Activated naive CD4-positive, alpha-beta T cell treated with Interleukin-2 at 50 U/mL for 16 hours (primary cell): ENCODE measurements at regions not wholly inside any gene's neighbourhood (a gene's known extent, or its start where the extent isn't known, plus 50 kb on each side); places are given as distances from the start of the nearest gene placed in this dataset.

Source experiments
- DNase-seq: peaks from one replicate; pipeline ENCODE4 v3.0.0-alpha.2; 2020

- DNase-seq = no peak
Observed at GRCh38 chr9:1713841-1714240, 301.3 kb upstream of the SMARCA2 start.

- no peak for DNase-seq
Observed at GRCh38 chr9:1717882-1718281, 297.3 kb upstream of the SMARCA2 start.

GRCh38 chr9:1718836-1719235 is 296.3 kb upstream of the SMARCA2 start:
- no peak for DNase-seq

- no peak for DNase-seq
Observed at GRCh38 chr9:1721196-1721595, 294.0 kb upstream of the SMARCA2 start.

GRCh38 chr9:1722404-1722803 is 292.7 kb upstream of the SMARCA2 start:
- no peak for DNase-seq

DNA sequence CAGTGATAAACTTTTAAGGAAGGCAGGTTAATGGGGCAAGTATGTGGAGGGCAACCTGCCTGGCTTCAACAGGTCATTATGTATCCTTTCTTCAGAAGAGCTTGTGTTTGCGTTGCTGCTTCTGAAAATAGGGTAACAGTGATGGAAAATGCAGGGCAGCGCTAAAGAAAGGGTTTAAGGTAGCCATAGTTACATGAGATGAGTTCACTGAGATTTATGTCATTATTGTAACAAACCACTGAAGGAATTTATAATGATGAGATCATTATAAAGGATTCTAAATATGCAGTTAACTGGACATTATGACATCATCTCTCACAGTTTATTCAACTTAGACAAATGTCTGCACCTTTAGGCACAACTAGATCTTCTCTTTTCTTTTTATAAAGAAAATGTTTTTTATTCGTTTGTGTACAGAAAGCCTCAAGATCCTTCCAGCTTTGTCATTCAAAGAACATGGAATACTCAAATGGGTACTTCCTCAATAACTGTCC is 291.6 kb upstream of the SMARCA2 start:
- DNase-seq = no peak

- DNase-seq = no peak
Observed at GRCh38 chr9:1726993-1727759, 288.0 kb upstream of the SMARCA2 start.

DNA sequence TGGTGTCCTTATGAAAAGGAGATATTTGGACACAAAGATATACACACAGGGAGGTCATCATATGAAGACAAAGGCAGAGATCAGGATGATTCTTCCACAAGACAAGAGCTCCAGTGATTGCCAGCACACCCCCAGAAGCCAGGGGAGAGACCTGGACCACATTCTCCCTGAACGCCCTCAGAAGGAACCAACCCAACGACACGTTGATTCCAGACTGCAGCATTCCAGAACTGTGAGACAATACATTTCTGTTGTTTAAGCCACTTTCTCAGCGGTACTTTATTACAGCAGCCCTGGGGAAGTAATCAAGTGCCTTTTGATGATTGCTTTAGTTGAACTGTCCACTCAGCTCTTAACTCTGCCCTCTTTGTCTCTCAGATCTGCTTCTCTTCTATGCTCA is 285.5 kb upstream of the SMARCA2 start:
- DNase-seq = no peak

DNA sequence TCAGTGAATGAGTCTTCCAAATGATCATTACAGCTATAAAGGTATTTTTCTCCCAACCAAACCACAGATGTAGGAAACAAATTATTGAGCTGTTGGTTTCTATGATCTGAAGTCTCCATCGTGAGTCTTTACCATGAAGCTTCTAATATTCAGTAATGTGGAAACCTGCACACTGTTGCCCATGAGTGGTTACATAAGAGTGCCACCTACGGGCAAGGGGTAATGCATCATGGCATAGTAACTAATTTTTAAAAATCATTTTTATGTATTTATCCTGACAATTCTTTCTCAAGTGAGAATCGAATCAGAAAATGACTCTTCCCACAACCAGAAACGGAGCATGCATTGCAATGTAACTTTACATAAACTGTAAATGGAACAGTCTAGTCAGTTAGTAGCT is 282.5 kb upstream of the SMARCA2 start:
- DNase-seq = no peak

DNA sequence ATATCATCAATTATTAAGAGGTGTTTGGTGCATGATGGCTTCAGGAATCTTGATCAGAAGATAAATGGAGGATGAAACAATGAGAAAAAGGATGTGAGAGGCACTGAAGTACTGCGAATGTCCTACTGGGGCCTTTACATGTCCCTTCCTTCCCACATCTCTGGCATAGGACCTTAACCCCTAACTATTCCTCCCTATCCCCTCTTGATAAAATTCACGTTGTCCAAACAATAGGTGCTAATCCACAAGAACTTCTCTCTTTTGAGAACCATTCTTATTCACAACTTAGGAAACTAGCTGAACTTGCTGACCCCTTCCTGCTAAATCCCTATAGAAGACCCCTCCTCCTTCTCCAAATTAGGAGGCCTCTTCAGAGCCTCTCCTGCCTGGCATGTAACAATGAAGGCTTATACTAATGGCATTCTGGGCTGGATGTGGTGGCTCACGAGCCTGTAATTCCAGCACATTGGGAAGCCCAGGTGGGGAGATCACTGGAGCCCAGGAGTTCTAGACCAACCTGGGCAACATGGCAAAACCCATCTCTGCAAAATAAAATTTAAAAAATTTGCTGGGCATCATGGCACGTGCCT is 276.5 kb upstream of the SMARCA2 start:
- DNase-seq = no peak

DNA sequence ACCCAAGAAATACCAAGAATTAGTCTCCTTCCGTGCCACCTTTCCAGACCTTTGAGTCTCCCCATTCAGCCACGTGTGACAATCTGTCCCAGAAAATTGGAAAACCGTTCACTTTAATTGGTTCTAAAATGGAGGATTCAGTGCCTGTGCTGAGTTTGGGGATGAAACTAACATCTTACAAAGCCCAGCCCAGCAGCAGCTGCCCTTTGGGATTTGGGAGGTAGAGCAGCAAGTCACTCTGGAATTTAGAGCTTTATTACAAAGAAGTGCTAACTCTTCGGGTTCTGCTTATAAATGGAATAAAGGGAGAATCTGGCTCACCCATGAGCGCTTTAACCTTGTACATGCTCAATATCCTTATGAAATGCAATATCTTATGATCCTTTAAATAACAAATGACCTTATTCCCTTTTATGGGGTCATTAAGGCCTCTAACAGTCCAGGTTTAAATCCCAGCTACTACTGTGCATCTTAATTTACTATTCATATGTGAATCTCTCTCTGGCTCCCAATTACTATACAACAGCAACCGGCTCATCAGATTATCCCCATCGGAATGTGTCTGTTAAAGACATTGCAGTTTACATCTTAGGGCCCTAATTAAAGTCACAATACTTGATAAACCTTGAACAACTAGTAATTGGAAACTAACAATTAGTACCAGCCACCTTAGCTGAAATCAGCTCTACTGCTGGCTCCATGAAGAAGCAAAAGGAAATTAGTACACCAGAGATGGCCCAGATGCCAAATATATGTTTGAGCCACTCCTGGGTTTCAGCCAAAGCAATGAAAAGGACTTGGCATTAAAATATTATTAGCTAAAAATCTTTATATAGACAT is 271.8 kb upstream of the SMARCA2 start:
- DNase-seq = no peak

- no peak for DNase-seq
Observed at GRCh38 chr9:1745980-1746379, 269.2 kb upstream of the SMARCA2 start.

- no peak for DNase-seq
Observed at GRCh38 chr9:1747417-1747967, 267.7 kb upstream of the SMARCA2 start.

DNA sequence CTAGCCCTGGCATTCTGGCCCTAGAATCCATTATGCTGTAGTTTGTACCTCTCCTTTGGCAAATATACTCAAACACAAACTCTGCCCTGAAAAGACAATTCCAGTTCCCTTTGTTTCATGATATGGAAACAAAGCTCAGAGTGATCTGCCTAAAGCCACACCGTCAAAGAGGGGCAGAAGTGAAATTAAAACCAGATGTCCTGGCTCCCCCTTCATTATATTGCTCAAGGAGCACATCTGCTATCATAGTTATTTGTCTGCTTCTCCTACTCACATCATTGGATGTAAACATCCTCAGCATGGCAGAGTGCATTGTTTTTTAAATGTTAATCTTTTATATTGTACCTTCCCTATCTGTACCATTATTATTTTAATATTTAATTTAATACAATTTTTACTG is 266.7 kb upstream of the SMARCA2 start:
- DNase-seq = no peak

DNA sequence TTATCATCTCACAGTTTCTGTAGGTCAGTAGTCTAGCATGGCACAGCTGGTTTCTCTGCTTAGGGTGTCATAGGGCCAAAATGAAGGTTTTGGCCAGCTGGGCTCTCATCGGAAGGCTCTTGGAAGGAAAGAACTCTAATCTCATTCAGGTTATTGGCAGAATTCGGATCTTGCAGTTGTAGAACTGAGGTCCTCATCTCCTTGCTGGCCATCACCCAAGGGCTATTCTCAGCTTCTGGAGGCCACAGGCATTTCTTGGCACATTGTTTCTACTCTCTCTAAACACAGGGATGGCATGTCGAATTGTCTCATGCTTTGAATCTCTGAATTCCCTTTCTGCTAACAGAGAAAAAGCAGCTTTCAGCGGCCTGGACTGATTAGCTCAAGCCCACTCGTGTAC is 258.0 kb upstream of the SMARCA2 start:
- DNase-seq = no peak

- DNase-seq = no peak
Observed at GRCh38 chr9:1759009-1759408, 256.1 kb upstream of the SMARCA2 start.

GRCh38 chr9:1759771-1760300 is 255.3 kb upstream of the SMARCA2 start:
- DNase-seq = no peak

DNA sequence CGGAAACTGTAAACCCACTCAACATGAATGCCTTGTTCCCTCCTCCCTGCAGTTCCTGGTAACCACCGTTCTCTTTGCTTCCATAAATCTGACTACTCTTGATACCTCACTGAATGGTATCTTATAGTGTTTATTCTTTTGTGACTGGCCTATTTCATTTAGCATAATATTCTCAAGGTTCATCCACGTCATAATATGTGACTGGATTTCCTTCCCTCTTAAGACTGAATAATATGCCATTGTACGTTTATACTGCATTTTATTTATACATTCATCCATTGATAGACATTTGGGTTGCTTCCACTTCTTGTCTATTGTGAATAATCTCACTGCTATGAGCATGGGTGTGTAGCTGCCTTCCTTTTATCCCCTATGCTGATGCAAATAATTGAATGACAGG is 253.3 kb upstream of the SMARCA2 start:
- DNase-seq = no peak

- no peak for DNase-seq
Observed at GRCh38 chr9:1766042-1766441, 249.1 kb upstream of the SMARCA2 start.

GRCh38 chr9:1768561-1768960 is 246.6 kb upstream of the SMARCA2 start:
- DNase-seq = no peak

- DNase-seq = no peak
Observed at GRCh38 chr9:1771094-1771789, 243.9 kb upstream of the SMARCA2 start.

DNA sequence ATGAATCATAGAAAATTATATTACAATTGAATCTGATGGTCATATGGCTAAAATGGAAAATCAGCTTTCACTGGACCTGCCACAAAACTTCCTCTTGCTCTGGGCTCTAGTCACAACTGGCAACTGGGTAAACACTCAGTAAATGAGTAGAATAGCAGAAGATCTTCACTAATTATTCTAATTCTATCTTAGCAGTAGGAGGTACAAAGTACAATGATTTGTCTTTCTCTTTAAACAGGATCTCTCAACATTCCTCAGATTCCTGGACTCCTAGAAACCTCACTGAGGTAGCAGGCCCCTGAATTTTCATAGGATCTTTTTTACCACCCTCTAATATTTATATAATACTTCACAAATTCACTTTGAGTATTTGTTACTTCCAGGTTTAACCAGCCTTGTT is 239.9 kb upstream of the SMARCA2 start:
- DNase-seq = no peak

- no peak for DNase-seq
Observed at GRCh38 chr9:1776668-1777067, 238.5 kb upstream of the SMARCA2 start.
